ENCODE measurements at regions not wholly inside any gene's neighbourhood (a gene's known extent, or its start where the extent isn't known, plus 50 kb on each side); places are given as distances from the start of the nearest gene placed in this dataset.

DNA sequence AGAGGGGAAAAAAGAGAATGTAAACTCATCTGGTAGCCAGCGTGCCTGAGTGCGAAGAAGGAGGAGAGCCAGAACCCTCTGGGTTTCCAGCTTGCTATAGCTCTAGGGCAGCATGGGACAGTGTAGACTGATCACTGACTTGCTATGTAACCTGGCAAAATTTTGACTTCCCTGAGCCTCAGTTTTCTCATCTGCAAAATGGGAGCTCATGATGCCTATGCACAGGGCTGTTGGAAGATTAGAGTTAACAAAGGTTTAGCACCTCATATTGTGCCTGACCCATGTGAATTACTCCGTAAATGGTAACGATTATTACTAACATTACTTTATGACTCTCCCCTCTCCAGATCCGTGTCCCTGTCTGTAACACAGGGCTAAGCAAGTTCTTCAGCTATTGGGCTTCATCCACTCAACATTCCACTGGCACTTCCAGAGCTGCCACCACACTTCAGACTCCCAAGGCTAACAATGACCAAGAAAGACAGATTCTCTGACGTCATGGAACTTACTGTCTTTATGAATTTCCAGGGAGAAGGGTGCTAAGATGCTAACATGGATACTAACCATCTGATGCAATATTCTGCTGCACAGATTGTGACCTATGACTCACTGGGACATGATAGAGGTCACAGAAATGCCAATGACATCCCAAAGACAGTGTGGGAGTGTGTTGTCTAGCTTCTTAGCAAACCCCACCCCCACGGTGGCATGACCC lies 195.2 kb downstream of the TRIM29 start (continued):
- TF ChIP-seq, protein P1, sequence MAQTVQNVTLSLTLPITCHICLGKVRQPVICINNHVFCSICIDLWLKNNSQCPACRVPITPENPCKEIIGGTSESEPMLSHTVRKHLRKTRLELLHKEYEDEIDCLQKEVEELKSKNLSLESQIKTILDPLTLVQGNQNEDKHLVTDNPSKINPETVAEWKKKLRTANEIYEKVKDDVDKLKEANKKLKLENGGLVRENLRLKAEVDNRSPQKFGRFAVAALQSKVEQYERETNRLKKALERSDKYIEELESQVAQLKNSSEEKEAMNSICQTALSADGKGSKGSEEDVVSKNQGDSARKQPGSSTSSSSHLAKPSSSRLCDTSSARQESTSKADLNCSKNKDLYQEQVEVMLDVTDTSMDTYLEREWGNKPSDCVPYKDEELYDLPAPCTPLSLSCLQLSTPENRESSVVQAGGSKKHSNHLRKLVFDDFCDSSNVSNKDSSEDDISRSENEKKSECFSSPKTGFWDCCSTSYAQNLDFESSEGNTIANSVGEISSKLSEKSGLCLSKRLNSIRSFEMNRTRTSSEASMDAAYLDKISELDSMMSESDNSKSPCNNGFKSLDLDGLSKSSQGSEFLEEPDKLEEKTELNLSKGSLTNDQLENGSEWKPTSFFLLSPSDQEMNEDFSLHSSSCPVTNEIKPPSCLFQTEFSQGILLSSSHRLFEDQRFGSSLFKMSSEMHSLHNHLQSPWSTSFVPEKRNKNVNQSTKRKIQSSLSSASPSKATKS (CRISPR knock-in tag; IDR thresholded peaks at IDR 0.05): no peak
- TF ChIP-seq ESRRB (CRISPR knock-in tag; IDR thresholded peaks at IDR 0.05; ENCODE audit: borderline replicate concordance): no peak
- TF ChIP-seq, protein P2, sequence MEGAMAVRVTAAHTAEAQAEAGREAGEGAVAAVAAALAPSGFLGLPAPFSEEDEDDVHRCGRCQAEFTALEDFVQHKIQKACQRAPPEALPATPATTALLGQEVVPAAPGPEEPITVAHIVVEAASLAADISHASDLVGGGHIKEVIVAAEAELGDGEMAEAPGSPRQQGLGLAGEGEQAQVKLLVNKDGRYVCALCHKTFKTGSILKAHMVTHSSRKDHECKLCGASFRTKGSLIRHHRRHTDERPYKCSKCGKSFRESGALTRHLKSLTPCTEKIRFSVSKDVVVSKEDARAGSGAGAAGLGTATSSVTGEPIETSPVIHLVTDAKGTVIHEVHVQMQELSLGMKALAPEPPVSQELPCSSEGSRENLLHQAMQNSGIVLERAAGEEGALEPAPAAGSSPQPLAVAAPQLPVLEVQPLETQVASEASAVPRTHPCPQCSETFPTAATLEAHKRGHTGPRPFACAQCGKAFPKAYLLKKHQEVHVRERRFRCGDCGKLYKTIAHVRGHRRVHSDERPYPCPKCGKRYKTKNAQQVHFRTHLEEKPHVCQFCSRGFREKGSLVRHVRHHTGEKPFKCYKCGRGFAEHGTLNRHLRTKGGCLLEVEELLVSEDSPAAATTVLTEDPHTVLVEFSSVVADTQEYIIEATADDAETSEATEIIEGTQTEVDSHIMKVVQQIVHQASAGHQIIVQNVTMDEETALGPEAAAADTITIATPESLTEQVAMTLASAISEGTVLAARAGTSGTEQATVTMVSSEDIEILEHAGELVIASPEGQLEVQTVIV (CRISPR knock-in tag; IDR thresholded peaks at IDR 0.05; ENCODE audit: borderline replicate concordance): no peak
- TF ChIP-seq NR2C2 (CRISPR knock-in tag; IDR thresholded peaks at IDR 0.05): no peak
- peak; percentile 36; the same call in 1 of the 2 replicates for TF ChIP-seq NR2C2 (tag; IDR thresholded peaks at IDR 0.05)
- no peak for TF ChIP-seq NFIX (CRISPR knock-in tag; IDR thresholded peaks at IDR 0.05; ENCODE audit: low read depth)
- TF ChIP-seq HMG20A (CRISPR knock-in tag; conservative IDR thresholded peaks at IDR 0.05): no peak
- no peak for TF ChIP-seq THRAP3 (IDR thresholded peaks at IDR 0.05; ENCODE audit: borderline replicate concordance)
- no peak for TF ChIP-seq BRF1 (IDR thresholded peaks at IDR 0.05; ENCODE audit: borderline replicate concordance, extremely low read depth, insufficient read length)
- no peak for TF ChIP-seq ZFX (CRISPR knock-in tag; IDR thresholded peaks at IDR 0.05)
- TF ChIP-seq, protein P3, sequence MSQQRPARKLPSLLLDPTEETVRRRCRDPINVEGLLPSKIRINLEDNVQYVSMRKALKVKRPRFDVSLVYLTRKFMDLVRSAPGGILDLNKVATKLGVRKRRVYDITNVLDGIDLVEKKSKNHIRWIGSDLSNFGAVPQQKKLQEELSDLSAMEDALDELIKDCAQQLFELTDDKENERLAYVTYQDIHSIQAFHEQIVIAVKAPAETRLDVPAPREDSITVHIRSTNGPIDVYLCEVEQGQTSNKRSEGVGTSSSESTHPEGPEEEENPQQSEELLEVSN (IDR thresholded peaks at IDR 0.05; ENCODE audit: borderline replicate concordance in 1 of 2, extremely low read depth in 1 of 2, insufficient read depth in 1 of 2, insufficient read length in 1 of 2, low read depth in 1 of 2, low read length in 1 of 2, poor library complexity in 1 of 2, severe bottlenecking in 1 of 2): no peak
- TF ChIP-seq, protein P4, sequence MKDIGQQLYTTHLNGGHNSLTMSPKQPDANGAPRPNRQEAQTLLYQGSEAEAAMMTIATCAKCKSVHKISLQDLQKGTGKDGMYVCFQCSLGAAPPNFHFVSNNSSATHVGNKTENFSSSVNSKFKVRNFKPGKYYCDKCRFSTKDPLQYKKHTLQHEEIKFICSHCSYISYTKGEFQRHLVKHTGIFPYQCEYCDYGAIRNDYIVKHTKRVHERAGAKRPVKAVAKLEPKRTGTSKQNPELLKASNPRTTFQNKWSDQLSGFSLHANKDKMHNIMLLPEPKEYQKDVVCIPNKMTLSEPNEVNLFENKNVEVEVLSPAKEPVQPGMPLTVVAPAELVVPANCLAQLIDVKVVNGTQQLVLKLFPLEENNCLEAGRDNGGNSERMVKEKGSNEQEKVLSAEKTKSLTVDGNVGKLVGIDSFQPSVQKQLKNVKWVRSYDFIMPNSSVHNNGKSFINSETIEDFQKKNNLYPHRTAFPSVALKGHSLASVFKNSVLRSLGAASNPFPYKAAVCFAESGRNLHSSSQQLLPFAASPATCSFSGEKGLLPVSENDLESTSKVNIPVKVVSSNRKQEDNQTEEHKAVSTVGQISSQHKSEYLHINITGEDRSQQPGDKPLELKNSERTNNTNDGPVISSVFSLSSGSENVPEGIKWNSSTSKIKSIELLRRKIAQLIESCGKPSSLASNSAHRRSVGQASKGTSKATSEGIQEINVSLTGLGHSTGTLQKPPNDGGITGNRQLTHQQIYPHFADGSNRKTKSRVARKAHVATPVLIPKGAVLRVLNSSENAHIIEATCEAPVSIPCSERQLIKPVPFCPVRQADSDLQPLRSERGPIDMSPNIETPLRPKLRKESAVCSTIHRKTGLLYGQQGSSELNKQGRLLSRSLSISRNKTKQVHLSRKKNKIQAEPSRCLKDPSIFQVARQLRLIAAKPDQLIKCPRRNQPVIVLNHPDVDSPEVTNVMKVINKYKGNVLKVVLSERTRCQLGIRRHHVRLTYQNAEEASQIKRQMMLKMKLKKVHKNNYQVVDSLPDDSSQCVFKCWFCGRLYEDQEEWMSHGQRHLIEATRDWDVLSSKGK (CRISPR knock-in tag; IDR thresholded peaks at IDR 0.05): no peak
- no peak for TF ChIP-seq KLF10 (CRISPR knock-in tag; IDR thresholded peaks at IDR 0.05)
- TF ChIP-seq, protein P5, sequence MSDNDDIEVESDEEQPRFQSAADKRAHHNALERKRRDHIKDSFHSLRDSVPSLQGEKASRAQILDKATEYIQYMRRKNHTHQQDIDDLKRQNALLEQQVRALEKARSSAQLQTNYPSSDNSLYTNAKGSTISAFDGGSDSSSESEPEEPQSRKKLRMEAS (CRISPR knock-in tag; IDR thresholded peaks at IDR 0.05): no peak
- no peak for TF ChIP-seq NFATC3 (IDR thresholded peaks at IDR 0.05)
- no peak for TF ChIP-seq CEBPG (CRISPR knock-in tag; IDR thresholded peaks at IDR 0.05)
- TF ChIP-seq CEBPG (tag; conservative IDR thresholded peaks at IDR 0.05 in 1 of 2, IDR thresholded peaks at IDR 0.05 in 1 of 2): peak in 1 of 2 experiments; percentile 89; a peak in 2 of 4 replicates
- no peak for TF ChIP-seq ATF1 (CRISPR knock-in tag; IDR thresholded peaks at IDR 0.05)
- peak; percentile 38 for TF ChIP-seq ATF1 (tag; IDR thresholded peaks at IDR 0.05)

Data from K562 (cell line).